Renal cortex interstitium (tissue), 11 donors: ENCODE measurements at regions not wholly inside any gene's neighbourhood (a gene's known extent, or its start where the extent isn't known, plus 50 kb on each side); places are given as distances from the start of the nearest gene placed in this dataset.

Source experiments
- DNase-seq, 11 donors: peaks; one replicate each; pipeline ENCODE4 v3.0.0-alpha.2; 2013; ENCODE audit warnings: low read depth in 9 of 11, low spot score in 4 of 11; ENCODE audit errors: extremely low read depth in 1 of 11

DNA sequence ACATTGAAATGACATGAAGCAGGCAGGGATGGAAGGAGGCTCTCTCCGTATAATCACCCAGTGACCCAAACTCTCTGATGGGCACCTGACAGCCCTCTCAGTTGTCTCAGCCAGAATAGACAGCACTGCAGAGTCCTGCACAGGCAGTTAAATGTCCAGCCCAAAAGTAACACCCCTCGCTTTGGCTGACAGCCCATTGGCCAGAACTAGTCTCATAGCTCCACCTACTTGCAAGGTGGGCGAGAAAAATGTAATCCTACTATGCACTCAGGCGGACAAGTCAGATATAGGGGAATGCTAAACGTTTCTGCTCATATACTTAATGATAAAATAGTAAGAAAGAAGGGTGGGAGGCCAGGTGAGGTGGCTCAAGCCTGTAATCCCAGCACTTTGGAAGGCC, 393.5 kb upstream of the JARID2 start:
- DNase-seq, result no peak

DNA sequence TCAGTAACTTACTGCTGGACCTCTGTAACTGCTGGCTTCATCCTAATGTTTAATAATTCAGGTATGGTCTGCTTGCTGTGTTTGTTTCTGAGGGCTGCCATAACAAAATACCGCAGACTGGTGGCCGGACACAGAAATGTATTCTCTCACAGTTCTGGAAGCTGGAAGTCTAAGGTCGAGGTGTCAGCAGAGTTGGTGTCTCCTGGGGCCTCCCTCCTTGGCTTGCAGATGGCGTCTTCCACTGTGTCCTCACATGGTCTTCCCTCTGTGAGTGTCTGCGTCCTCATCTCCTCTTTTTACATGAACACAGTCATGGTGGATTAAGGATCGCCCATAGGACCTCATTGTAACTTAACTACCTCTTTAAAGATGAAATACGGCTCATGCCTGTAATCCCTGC, 389.7 kb upstream of the JARID2 start:
- DNase-seq, result no peak

DNA sequence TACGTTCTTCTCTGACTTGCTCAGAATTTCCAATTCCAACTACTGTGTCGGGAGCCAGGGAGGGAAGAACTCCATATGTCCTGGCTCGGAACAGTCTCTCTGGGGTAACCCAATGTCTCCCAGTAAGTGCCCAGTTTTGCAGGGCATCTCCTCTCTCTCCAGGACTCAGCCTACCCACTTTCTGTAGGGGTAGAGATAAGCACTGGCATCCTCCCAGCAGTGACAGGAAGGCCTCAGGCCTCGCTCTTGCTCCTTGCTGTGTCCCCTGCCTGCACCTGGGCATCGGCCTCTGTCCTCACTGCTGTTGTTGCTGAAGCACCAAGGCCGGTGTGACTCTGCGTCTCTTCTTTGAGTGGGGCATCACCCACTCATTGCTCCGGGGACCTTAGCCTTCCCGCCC, 388.9 kb upstream of the JARID2 start:
- no peak for DNase-seq

DNA sequence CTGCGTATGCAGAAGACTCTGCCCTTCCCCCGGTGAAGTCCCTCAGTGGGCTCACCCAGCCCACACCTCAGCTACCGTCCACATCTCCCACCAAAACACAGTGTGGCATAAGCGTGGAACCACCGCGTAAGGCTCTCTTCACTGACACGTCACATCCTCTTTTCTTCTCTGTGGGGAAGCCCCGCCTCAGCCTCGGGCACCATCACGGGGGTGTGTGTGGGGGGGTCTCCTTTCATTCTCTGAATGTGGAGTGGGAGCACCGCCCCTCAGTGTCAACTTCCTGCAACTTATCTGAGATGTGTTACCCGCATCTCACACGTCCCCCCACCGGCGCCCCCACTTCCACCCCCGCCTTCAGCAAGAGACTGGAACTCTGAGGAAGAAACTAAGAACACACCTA, 388.4 kb upstream of the JARID2 start:
- DNase-seq, result no peak

DNA sequence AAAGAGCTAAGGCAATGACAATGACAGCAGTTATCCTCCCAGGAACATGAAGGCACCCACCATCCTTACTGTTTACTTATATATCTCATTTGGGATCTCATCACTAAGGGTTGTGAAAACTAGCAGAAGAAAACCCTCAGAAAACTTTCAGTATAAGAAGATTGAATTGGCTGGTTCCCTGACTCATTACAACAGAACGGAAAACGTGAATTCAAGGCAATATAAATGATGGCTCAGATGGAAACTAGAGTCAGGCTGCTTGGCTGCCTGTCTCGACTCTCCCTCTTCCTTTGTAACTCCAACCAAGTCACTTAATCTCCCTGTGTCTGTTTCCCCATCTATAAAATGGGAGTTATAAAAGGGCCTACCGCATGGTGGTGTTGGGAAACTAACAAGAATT, 387.1 kb upstream of the JARID2 start:
- DNase-seq, result no peak

DNA sequence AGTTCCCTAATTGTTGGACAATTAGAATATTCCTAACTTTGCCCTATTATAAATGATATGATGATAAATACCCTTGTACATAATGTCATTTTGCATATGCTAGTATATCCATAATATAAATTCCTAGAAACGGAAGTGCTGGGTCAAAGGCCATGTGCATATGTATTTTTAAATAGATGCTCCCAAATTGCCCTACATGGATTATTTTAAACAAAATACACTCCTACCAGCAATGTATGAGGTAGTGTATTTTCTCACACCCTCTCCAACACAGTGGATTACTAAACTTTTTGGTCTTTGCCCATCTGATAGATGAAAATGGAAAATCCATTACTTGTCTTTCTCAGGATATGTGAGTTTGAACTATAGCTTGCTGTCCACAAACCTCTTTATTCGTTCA, 385.1 kb upstream of the JARID2 start:
- DNase-seq, result no peak

DNA sequence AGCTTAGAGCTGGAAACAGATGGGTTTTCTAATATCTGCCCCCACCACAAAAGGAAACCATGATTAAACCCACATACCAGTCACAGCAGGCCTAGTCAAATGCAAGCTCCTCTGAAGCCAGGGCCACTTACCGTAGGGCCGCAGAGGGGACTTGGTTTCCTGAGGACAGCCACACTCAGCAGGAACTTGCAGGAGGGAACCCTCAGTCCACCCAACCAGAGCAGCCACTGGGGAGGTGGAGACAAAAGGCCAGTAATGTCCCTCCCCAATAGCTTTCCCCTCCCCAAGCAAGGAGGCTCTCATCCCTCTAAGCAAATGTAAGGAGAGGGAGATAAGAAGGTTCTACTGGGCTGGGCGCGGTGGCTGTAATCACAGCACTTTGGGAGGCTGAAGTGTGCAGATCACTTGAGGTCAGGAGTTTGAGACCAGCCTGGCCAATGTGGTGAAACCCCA, 384.4 kb upstream of the JARID2 start:
- DNase-seq, result no peak

DNA sequence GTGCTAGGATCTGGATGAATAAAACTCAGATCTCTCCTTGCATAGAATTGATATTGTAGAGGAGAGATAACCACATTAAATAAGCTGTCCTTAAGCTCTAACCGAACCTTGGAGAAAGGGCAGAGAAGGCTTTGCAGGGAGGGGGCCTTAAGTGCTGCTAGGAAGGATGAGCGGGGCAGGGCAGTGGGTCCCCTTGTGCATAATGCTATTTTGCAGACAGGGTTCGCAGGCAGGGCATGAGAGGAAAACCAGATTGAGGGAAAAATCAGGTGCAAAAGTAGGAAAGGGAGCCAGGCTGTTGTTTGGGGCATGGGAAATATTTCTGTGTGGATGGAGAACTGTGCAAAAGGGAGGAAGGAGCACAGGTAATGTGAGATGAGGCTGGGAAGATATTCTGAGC, 383.0 kb upstream of the JARID2 start:
- DNase-seq, result no peak

DNA sequence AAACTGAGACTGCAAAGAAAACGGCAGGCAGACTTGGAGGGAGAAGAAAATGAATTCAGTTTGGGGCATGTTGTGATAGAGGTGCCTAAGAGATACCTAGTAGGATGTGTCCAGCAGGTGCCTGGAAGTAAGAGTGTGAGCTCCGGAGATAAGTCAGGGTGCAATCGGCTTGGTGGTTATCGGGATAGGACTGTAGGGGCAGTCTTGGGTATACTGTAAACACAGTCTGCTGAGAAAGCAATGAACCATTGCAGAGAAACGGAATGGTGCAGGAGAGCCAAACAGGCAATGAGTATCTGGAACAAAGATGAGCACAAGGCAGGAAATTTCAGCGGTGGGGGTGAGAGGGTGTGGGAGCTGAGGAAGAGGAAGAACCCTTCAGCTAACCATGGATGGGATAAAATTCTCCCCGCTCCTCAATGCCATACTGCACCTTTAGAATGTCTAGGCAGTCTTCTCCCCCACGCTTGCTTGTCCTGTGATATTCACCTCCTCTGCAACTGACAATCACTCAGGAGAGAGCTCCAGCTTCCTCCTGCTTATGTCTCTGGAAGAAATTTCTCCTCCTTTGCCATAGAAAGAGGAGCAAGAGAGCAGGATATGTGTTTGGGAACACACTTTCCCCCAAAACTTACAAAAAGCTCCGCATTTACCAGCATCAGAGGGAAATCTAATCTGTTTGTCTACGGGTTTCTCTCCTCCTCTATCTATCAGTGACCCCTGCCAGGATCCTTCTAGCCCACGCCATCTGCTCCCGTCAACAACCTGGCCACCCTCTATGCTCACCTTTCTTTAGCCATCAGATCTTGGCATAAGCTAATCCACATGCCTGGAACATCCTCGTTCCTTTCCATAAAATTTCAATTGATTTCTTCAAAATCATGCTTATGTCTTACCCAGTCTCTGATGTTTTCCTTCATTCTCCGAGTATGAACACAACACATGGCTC, 381.7 kb upstream of the JARID2 start:
- DNase-seq, result no peak

DNA sequence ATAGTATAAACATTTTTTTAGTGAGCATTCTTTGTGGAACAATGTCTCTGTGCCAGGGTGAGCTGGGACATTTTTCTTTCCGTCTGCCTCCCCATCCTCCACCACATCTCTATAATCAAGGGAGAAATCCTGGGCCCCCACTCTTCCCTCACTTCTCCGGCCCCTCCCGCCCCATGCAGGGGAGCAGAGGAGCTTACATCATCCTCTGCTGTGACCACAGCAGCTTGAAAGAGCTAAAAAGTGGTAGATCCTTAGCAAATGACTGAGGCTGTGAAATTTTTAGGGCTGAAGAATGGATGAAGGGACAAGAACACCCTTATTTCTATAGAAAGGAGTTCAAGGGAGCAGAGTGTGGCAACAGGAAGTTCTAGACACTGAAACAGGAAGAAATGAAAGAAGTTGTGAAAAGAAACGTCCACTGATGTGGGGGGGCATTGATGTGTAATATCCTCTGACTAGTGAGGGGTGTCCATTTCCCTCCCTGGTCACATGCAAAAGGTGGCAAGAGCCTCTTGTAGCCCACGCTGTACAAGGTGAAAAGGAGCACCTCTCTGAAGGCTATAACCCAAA, 380.3 kb upstream of the JARID2 start:
- DNase-seq, result no peak

DNA sequence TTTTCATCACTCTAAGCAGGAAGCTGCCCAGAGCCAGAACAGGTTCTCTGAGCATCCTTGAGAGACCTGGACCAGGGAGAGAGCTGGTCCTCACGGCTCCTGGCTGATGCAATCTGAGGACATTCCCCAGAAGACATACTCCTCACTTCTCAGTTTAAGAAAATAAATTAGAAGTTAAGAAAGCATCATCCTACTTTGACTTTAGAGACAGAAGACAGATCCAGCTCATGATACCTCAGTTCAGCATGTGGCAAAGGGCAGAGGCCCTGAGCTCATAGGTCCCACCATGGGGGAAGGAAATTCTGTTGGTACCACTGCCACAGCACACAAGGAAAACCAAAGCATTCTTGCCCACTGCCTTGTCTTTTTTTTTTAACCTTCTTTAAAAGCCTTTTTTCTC, 378.1 kb upstream of the JARID2 start:
- no peak for DNase-seq

DNA sequence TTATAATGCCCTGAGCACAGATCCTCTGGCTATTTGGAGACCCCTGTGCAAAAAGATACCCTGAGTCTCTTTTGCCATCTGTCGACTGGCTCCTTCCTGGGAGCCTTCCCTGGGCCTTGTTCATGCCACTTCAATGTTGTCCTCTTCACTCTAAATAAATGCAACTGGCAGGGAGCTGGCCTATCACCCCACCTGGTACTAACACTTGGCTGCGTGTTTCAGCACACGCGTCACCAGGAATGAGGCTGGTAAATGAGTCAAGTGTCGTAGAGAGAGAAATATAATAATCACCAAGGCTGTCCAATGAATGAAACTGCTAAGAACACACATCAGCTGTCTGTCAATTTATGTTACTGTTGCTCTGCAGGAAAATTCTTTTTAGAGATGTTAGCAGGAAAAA, 374.6 kb upstream of the JARID2 start:
- DNase-seq, result no peak

DNA sequence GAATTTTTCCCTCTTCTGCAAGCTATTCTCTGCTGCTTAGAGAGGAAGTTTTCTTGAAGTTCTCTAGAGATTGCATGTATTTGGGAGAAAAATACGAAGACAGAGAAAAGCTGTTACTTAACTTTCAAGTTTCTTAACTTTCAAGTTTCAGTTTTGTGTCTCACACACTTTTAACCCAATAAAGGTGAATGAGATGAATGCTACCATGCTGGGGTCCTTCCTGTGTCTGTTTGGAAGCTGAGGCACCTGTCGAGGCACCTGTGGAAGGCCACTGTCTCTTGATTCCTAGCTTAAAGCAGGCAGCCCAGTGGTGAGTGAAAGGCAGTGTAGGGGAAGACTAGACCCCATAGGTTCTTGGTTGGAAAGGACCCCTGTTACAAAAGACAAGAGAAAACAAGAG, 372.8 kb upstream of the JARID2 start:
- DNase-seq, result no peak

DNA sequence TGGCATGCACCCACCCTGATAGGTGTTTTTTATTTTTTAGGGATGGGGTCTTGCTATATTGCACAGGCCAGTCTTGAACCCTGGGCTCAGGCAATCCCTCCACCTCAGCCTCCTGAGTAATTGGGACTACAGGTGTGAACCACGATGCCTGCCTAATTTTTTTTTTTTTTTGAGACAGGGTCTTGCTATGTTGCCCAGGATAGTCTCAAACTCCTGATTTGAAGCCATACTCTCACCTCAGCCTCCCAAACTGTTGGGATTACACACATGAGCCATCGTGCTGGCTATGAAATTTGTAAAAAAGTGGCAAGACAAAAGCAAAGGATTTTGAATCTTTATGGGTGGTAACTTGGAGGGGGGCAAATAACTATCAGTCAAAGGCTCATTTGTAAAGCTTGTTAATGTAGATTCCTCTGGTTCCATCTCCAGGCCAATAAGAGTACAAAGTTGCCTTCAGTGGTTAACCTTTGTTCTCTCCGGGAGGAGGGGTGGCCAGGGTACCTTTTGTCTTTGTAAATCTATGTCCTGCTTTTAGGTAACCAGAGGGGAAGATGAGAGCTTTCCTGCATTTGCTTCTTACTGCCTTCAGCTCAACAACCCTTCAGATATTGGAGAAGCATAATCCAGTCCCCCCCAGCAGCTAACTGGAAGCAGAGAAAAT, 372.0 kb upstream of the JARID2 start:
- no peak for DNase-seq

DNA sequence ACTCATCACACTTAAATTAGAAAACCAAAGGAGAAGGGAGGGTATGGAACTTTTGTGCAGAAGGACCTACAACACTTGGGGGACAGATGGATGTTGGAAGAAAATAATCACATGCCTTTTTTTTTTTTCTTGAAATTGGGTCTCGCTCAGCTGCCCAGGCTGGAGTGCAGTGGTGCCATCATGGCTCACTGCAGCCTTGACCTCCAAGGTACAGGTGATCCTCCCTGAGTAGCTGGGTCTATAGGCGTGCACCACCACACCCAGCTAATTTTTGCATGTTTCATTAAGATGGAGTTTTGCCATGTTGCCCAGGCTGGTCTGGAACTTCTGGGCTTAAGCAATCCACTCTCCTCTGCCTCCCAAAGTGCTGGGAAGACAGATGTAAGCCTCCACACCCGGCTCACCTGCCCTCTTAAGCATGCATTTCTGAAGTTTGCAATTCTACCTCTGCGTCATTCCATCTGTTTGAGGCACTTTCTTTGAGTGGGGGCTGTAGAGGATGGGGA, 370.8 kb upstream of the JARID2 start:
- no peak for DNase-seq

DNA sequence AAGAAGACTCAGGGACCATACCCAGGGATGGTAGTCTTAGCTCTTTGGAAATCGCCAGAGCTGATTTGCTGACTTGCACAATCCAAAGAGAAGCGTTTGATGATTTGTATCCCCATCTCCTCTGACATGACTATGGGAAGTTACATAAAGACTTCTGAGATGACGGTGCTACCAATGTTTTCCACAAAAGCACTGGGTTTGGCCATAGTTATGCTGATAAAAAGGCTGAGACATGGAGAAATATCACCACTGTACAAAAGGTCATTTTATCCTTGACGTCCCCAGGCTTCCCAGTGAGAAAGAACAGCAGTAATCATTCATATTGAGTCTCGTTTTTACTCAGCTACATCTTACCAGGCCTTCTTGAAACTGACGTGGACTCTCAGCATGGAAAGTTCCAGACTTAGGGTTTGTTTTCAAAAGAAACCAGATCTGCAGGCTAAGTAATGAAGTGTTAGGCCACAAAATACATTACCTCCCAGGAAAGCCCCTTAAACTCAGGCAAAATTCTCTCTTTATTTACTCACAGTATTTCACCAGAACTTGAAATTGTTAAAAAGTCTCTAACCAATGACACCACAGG, 370.3 kb upstream of the JARID2 start:
- DNase-seq, result no peak

DNA sequence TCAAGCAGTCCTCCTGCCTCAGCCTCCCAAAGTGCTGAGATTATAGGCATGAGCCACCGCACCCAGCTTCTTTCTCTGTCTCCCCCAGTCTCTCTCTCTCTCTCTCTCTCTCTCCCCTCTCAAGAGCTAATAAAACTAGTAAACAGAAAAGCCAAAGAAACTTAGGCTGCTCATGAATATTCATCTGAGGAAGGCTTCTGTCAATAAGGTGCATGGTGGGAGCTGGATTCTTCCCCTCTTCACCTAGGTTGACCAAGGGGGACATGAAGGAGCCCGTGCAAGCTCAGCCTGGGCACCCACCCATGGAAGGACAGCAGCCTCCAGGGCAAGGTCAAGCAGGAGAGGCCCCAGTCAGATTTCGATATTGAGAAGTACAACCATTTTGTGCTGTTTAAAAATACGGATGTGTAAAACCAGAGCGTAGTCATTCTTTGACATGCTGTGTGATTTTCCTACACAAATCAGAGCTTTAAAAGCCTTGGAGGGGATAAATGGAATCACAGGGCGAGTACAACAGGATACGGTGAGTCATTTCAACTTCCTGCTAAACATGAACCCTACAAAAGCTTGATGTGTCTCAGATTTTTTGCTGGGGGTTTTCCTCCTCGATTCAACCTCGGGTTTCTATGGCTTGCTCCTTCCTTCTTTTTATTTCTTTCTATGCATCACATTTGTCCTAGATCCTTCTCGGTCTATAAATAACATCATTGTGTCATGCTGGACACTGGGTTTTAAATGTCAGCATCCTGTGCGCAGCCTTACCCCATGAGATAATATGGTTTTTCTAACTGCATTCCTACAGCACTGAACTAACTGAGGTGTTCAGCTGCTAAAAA, 368.9 kb upstream of the JARID2 start:
- no peak for DNase-seq

DNA sequence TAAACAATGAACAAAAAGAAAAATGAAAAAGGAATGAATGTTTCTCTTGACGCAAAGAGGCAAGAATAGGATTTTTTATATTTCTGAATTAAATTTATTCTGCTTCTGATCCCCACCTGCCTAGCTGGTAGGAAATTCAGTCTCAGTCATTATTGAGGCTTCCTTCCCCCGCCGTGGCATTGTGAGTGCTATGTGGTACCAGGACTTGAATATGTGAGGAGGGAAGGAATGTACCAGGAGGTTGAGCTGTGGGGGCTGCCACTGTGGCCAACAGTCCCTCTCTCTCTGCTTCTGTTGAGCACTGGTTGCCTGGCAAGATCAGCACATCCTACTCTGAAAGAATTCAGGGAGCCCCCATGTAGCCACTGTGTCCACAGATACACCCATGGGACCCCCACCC, 368.1 kb upstream of the JARID2 start:
- DNase-seq, result no peak

DNA sequence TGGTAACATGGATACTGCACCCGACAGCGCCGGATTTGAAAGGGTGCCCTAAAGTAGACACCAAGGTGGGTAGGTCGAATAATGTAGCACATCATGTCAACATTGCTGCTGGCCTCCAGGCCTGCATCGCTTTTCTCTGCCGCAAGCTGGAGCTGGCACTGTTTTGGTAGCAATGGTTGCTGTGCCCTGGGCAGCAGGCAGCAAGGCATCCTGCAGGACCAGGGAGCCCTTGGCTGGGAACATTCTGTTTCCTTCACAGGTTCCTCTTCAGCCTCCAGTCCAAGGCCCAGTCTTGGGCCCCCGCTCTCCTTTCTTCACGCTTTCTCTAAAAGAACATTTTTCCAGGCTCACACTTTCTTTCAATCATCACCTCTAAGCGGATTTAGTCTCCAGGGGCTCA, 365.8 kb upstream of the JARID2 start:
- DNase-seq, result no peak
